K562 (cell line): ENCODE measurements at regions not wholly inside any gene's neighbourhood (a gene's known extent, or its start where the extent isn't known, plus 50 kb on each side); places are given as distances from the start of the nearest gene placed in this dataset.

Source experiments
- ATF7 ChIP-seq: fragments of 450-650 bp; IDR thresholded peaks from 2 replicates; pipeline ENCODE4 v1.7.1; 2014; ENCODE audit warnings: mild to moderate bottlenecking, moderate library complexity
- CCAR2 ChIP-seq: fragments of 200-400 bp; formaldehyde crosslinking; IDR thresholded peaks from 2 replicates; pipeline ENCODE4 v1.6.1; 2017; ENCODE audit warnings: mild to moderate bottlenecking, low read depth, low read length
- FOS ChIP-seq: IDR thresholded peaks from 3 replicates; pipeline ENCODE4 v1.6.1; 2011; ENCODE audit not compliant: insufficient read length; ENCODE audit errors: extremely low read depth
- FOXM1 ChIP-seq, 2 experiments: fragments of 450-650 bp in 1 of 2; sonication (generic) in 1 of 2; formaldehyde crosslinking in 1 of 2; IDR thresholded peaks; 2 replicates each; pipeline versions ENCODE4 v1.6.1 to v1.9.0; 2017 to 2022; ENCODE audit warnings: low read depth in 2 of 2, mild to moderate bottlenecking in 2 of 2, missing genetic modification reagents in 1 of 2, moderate library complexity in 1 of 2
- NRF1 ChIP-seq, 2 experiments: fragments of 450-650 bp; IDR thresholded peaks in 1 of 2; conservative IDR thresholded peaks in 1 of 2; 2 replicates each; pipeline ENCODE4 v1.6.1; 2014; ENCODE audit warnings: mild to moderate bottlenecking in 2 of 2
- POLR2AphosphoS2 ChIP-seq: IDR thresholded peaks from 2 replicates; pipeline ENCODE4 v1.6.1; 2012; ENCODE audit warnings: low read length, improper control_type of control experiment
- RFX5 ChIP-seq: IDR thresholded peaks from 2 replicates; pipeline ENCODE4 v1.6.1; 2011; ENCODE audit warnings: low read depth, mild to moderate bottlenecking, improper control_type of control experiment, low read length
- SMARCE1 ChIP-seq: fragments of 450-650 bp; IDR thresholded peaks from 2 replicates; pipeline ENCODE4 v1.7.1; 2016; ENCODE audit warnings: mild to moderate bottlenecking
- TCF7L2 ChIP-seq: fragments of 150-350 bp; IDR thresholded peaks from 2 replicates; pipeline ENCODE4 v1.6.1; 2016; ENCODE audit warnings: low read depth, mild to moderate bottlenecking, low read length, moderate library complexity
- ZFX ChIP-seq: sonication (generic); formaldehyde crosslinking; IDR thresholded peaks from 2 replicates; pipeline ENCODE4 v1.8.0; 2022; ENCODE audit warnings: mild to moderate bottlenecking, missing genetic modification reagents, moderate library complexity
- TF ChIP-seq, protein P1 (sequence below): fragments of 450-650 bp; IDR thresholded peaks from 2 replicates; pipeline ENCODE4 v1.6.1; 2016
- TF ChIP-seq, protein P2 (sequence below), 3 experiments: IDR thresholded peaks in 2 of 3; conservative IDR thresholded peaks in 1 of 3; 2 replicates each; pipeline ENCODE4 v1.5.1; 2011 to 2012; ENCODE audit warnings: low read length in 3 of 3, mild to moderate bottlenecking in 3 of 3, control low read depth in 2 of 3, improper control_type of control experiment in 1 of 3, inconsistent platforms in 1 of 3, low read depth in 1 of 3, mixed read lengths in 1 of 3, moderate library complexity in 1 of 3; ENCODE audit not compliant: insufficient read depth in 2 of 3
- TF ChIP-seq, protein P3 (sequence below): IDR thresholded peaks from 3 replicates; pipeline ENCODE4 v1.6.1; 2011; ENCODE audit warnings: borderline replicate concordance, mild to moderate bottlenecking, moderate library complexity; ENCODE audit not compliant: insufficient read length; ENCODE audit errors: extremely low read depth
- TF ChIP-seq, protein P4 (sequence below): fragments of 250-450 bp; sonication (Bioruptor Pico); IDR thresholded peaks from 2 replicates; pipeline ENCODE4 v1.8.0; 2022; ENCODE audit warnings: moderate library complexity, mild to moderate bottlenecking, inconsistent platforms

DNA sequence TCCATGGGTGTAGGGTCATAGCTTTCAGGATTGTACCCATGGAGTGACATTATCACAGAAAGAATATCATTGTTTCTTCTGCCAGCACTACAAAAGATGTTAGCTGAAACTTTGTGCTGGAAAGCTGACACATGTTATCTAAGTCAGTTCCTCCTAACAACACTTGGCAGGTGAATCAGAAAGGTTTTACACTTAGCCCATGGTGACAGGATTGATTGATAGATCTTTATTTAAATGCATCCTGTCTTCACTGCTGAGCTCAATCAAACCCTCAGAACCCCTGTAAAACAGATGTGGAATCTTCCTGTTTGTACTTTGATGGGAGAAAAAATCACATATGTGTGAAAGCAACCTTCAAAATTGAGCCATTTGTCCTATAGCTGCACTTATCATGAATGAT is 811.5 kb upstream of the ANO3 start:
- TF ChIP-seq, protein P1, sequence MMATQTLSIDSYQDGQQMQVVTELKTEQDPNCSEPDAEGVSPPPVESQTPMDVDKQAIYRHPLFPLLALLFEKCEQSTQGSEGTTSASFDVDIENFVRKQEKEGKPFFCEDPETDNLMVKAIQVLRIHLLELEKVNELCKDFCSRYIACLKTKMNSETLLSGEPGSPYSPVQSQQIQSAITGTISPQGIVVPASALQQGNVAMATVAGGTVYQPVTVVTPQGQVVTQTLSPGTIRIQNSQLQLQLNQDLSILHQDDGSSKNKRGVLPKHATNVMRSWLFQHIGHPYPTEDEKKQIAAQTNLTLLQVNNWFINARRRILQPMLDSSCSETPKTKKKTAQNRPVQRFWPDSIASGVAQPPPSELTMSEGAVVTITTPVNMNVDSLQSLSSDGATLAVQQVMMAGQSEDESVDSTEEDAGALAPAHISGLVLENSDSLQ = no peak
- TF ChIP-seq, protein P2, sequence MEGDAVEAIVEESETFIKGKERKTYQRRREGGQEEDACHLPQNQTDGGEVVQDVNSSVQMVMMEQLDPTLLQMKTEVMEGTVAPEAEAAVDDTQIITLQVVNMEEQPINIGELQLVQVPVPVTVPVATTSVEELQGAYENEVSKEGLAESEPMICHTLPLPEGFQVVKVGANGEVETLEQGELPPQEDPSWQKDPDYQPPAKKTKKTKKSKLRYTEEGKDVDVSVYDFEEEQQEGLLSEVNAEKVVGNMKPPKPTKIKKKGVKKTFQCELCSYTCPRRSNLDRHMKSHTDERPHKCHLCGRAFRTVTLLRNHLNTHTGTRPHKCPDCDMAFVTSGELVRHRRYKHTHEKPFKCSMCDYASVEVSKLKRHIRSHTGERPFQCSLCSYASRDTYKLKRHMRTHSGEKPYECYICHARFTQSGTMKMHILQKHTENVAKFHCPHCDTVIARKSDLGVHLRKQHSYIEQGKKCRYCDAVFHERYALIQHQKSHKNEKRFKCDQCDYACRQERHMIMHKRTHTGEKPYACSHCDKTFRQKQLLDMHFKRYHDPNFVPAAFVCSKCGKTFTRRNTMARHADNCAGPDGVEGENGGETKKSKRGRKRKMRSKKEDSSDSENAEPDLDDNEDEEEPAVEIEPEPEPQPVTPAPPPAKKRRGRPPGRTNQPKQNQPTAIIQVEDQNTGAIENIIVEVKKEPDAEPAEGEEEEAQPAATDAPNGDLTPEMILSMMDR (IDR thresholded peaks at IDR 0.05 in 2 of 3, conservative IDR thresholded peaks at IDR 0.05 in 1 of 3; ENCODE audit: insufficient read depth in 2 of 3, low read depth in 1 of 3, low read length in 3 of 3) = no peak
- TF ChIP-seq TCF7L2 (no peak), ZFX (no peak), POLR2AphosphoS2 (no peak), RFX5 (no peak), FOXM1 (IDR thresholded peaks at IDR 0.05; ENCODE audit: low read depth) (no peak), FOXM1 (CRISPR knock-in tag; IDR thresholded peaks at IDR 0.05; ENCODE audit: low read depth) (no peak), FOS (no peak), NRF1 (conservative IDR thresholded peaks at IDR 0.05 in 1 of 2, IDR thresholded peaks at IDR 0.05 in 1 of 2) (no peak), ATF7 (no peak), CCAR2 (no peak), SMARCE1 (no peak)
- TF ChIP-seq, protein P3, sequence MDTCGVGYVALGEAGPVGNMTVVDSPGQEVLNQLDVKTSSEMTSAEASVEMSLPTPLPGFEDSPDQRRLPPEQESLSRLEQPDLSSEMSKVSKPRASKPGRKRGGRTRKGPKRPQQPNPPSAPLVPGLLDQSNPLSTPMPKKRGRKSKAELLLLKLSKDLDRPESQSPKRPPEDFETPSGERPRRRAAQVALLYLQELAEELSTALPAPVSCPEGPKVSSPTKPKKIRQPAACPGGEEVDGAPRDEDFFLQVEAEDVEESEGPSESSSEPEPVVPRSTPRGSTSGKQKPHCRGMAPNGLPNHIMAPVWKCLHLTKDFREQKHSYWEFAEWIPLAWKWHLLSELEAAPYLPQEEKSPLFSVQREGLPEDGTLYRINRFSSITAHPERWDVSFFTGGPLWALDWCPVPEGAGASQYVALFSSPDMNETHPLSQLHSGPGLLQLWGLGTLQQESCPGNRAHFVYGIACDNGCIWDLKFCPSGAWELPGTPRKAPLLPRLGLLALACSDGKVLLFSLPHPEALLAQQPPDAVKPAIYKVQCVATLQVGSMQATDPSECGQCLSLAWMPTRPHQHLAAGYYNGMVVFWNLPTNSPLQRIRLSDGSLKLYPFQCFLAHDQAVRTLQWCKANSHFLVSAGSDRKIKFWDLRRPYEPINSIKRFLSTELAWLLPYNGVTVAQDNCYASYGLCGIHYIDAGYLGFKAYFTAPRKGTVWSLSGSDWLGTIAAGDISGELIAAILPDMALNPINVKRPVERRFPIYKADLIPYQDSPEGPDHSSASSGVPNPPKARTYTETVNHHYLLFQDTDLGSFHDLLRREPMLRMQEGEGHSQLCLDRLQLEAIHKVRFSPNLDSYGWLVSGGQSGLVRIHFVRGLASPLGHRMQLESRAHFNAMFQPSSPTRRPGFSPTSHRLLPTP = no peak
- TF ChIP-seq, protein P4, sequence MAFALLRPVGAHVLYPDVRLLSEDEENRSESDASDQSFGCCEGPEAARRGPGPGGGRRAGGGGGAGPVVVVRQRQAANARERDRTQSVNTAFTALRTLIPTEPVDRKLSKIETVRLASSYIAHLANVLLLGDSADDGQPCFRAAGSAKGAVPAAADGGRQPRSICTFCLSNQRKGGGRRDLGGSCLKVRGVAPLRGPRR = no peak
